ENCODE measurements at regions not wholly inside any gene's neighbourhood (a gene's known extent, or its start where the extent isn't known, plus 50 kb on each side); places are given as distances from the start of the nearest gene placed in this dataset.
A peak's percentile ranks its signal among the peaks of the same experiment; 100 is the strongest.

- no peak for DNase-seq
Measured at GRCh38 chr15:95987886-95988573, 342.5 kb upstream of the NR2F2 start.

GRCh38 chr15:95988574-95988887, 342.0 kb upstream of the NR2F2 start:
- DNase-seq, result no peak

- no peak for DNase-seq
Measured at GRCh38 chr15:95989392-95989791, 341.1 kb upstream of the NR2F2 start.

- no peak for DNase-seq
Measured at GRCh38 chr15:95990833-95991232, 339.7 kb upstream of the NR2F2 start.

- DNase-seq, result no peak
Measured at GRCh38 chr15:95994418-95994817, 336.1 kb upstream of the NR2F2 start.

GRCh38 chr15:95995375-95996168, 334.9 kb upstream of the NR2F2 start:
- DNase-seq, result no peak

- no peak for DNase-seq
Measured at GRCh38 chr15:95996494-95996893, 334.0 kb upstream of the NR2F2 start.

- no peak for DNase-seq
Measured at GRCh38 chr15:95998935-95999334, 331.6 kb upstream of the NR2F2 start.

- no peak for DNase-seq
Measured at GRCh38 chr15:96002890-96003859, 327.3 kb upstream of the NR2F2 start.

GRCh38 chr15:96005906-96006305, 324.6 kb upstream of the NR2F2 start:
- DNase-seq, result no peak

- DNase-seq, result no peak
Measured at GRCh38 chr15:96011136-96011535, 319.4 kb upstream of the NR2F2 start.

- DNase-seq, result no peak
Measured at GRCh38 chr15:96014939-96015338, 315.6 kb upstream of the NR2F2 start.

GRCh38 chr15:96019114-96019513, 311.4 kb upstream of the NR2F2 start:
- no peak for DNase-seq

GRCh38 chr15:96020133-96020532, 310.4 kb upstream of the NR2F2 start:
- DNase-seq, result peak in 40 of 56 donors; percentile 1 to 58 (median 18)

GRCh38 chr15:96020797-96021196, 309.7 kb upstream of the NR2F2 start:
- no peak for DNase-seq

- DNase-seq, result no peak
Measured at GRCh38 chr15:96023081-96023480, 307.4 kb upstream of the NR2F2 start.

GRCh38 chr15:96027501-96027900, 303.0 kb upstream of the NR2F2 start:
- DNase-seq, result no peak

GRCh38 chr15:96028620-96029019, 301.9 kb upstream of the NR2F2 start:
- no peak for DNase-seq

GRCh38 chr15:96029172-96029571, 301.3 kb upstream of the NR2F2 start:
- DNase-seq, result no peak

- no peak for DNase-seq
Measured at GRCh38 chr15:96031426-96032110, 298.9 kb upstream of the NR2F2 start.

GRCh38 chr15:96035091-96035490, 295.4 kb upstream of the NR2F2 start:
- DNase-seq, result no peak
